ENCODE measurements at regions not wholly inside any gene's neighbourhood (a gene's known extent, or its start where the extent isn't known, plus 50 kb on each side); places are given as distances from the start of the nearest gene placed in this dataset.
A peak's percentile ranks its signal among the peaks of the same experiment; 100 is the strongest.
"Not testable (repeated sequence)": the region's sequence is repeated elsewhere in the genome, so short reads cannot be mapped to it uniquely, and the experiment has no call there.

DNA sequence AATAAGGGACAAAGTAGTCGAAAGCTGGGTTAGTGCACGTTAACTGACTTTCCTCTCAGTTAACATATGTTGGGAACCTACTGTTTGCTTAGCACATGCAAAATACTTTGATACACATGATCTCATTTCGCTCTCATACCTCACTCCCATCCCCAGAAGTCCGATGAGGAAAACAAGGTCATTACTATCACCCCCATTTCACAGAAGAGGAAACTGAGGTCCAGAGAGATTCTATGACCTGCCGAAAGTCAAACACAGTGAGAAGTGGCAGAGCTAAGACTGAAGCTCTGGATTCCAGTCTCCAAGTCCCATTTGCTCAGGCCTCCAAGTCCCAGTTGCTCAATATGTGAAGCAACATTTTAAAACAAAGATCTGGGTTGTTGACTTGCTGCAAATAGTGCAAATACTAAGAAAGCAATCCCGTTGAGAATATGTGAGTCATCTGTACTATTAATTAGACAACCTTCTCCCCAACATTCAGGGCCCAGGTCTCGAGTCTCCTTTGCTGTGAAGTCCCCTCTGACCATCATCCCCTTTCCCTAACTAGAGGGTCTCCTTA is 170.6 kb upstream of the PWP1 start:
- no peaks in the 10 kb centered on the region for H3K9me3 ChIP-seq (ENCODE audit: control insufficient read depth in 1 of 2, low read length in 2 of 2)
- CTCF ChIA-PET (ENCODE audit: partially characterized antibody) = no interaction called here
- no peak overlapping the region for H3K4me3 ChIP-seq (ENCODE audit: low read length in 2 of 2)
- H3K4me3 Mint-ChIP-seq = no peak overlapping the region
- POLR2A ChIA-PET (ENCODE audit: partially characterized antibody) = no interaction called here
- H3K4me1 ChIP-seq (ENCODE audit: insufficient read depth, low read length) = no peaks in the 10 kb centered on the region
- peaks cover 7 to 27% (median 19%) of the 10 kb centered on the region in 4 donors for H3K4me1 Mint-ChIP-seq
- peaks cover 0 to 3% (median 1%) of the 10 kb centered on the region in 8 donors for H3K9me3 Mint-ChIP-seq
- H3K27ac ChIP-seq (ENCODE audit: low read depth, low read length) = no peak overlapping the region
- H3K27me3 ChIP-seq (ENCODE audit: insufficient read depth, low read length) = no peaks in the 10 kb centered on the region
- intact Hi-C loops (cut with micrococcal nuclease) = no loop called here
- peak overlapping the region in 2 of 7 donors; percentile 5 to 52 for H3K27ac Mint-ChIP-seq
- DNase-seq = no peak
- peaks cover 8 to 14% of the 10 kb centered on the region in 2 donors for H3K36me3 Mint-ChIP-seq
- no peaks in the 10 kb centered on the region for H3K36me3 ChIP-seq (ENCODE audit: insufficient read depth, low read length)
- no peaks in the 10 kb centered on the region for H3K27me3 Mint-ChIP-seq

DNA sequence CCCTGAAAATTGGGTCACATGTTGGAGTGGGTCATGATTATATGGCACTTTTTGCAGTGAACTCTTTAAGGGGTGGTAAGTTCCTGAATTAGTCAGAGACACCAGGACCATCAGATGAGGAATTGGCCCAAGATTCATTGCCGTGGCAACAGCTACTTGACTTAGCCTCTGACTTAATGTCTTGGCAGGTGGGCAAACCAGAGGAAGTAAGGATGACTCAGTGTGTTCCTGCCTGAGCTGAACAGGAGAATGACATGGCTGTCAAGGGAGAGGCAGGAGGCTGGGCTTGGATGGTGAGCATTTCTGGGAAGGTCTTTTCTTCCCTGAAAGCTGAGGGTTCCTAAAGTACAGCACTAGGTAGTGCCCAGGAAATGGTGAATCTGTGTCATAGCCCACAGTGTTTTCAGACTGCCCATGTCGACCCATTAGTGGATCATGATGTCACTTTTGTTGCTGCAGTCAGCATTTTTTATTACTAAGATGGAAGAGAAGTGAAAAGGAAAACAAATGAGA is 170.1 kb upstream of the PWP1 start:
- Mint-ChIP-seq H3K9me3 (peaks cover 0 to 5% (median 2%) of the 10 kb centered on the region in 8 donors), H3K36me3 (peaks cover 11 to 18% of the 10 kb centered on the region in 2 donors), H3K4me1 (peaks cover 7 to 27% (median 19%) of the 10 kb centered on the region in 4 donors), H3K27ac (peak overlapping the region in 2 of 7 donors; percentile 34 to 59), H3K27me3 (no peaks in the 10 kb centered on the region), H3K4me3 (no peak overlapping the region)
- DNase-seq = peak in 1 of 5 donors; percentile 41
- Histone ChIP-seq H3K27ac (ENCODE audit: low read depth, low read length) (no peak overlapping the region), H3K27me3 (ENCODE audit: insufficient read depth, low read length) (no peaks in the 10 kb centered on the region), H3K36me3 (ENCODE audit: insufficient read depth, low read length) (no peaks in the 10 kb centered on the region), H3K4me3 (ENCODE audit: low read length in 2 of 2) (no peak overlapping the region), H3K4me1 (ENCODE audit: insufficient read depth, low read length) (no peaks in the 10 kb centered on the region), H3K9me3 (ENCODE audit: control insufficient read depth in 1 of 2, low read length in 2 of 2) (no peaks in the 10 kb centered on the region)
- ChIA-PET CTCF (ENCODE audit: partially characterized antibody) (no interaction called here), POLR2A (ENCODE audit: partially characterized antibody) (no interaction called here)
- intact Hi-C loops (cut with micrococcal nuclease) = no loop called here

DNA sequence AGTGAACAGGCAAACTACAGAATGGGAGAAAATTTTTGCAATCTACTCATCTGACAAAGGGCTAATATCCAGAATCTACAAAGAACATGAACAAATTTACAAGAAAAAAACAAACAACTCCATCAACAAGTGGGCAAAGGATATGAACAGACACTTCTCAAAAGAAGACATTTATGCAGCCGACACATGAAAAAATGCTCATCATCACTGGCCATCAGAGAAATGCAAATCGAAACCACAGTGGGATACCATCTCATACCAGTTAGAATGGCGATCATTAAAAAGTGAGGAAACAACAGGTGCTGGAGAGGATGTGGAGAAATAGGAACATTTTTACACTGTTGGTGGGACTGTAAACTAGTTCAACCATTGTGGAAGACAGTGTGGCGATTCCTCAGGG is 167.8 kb upstream of the PWP1 start:
- H3K4me3 ChIP-seq (ENCODE audit: low read length in 2 of 2); H3K27me3 ChIP-seq (ENCODE audit: insufficient read depth, low read length); intact Hi-C loops (cut with micrococcal nuclease); H3K9me3 ChIP-seq (ENCODE audit: control insufficient read depth in 1 of 2, low read length in 2 of 2); POLR2A ChIA-PET (ENCODE audit: partially characterized antibody); H3K27me3 Mint-ChIP-seq; CTCF ChIA-PET (ENCODE audit: partially characterized antibody); H3K36me3 ChIP-seq (ENCODE audit: insufficient read depth, low read length); H3K4me3 Mint-ChIP-seq; H3K27ac ChIP-seq (ENCODE audit: low read depth, low read length); DNase-seq; H3K4me1 ChIP-seq (ENCODE audit: insufficient read depth, low read length); H3K27ac Mint-ChIP-seq: not testable (repeated sequence)
- peaks cover 27 to 35% of the 10 kb centered on the region in 2 donors for H3K36me3 Mint-ChIP-seq
- peaks cover 7 to 29% (median 19%) of the 10 kb centered on the region in 4 donors for H3K4me1 Mint-ChIP-seq
- peaks cover 0 to 20% (median 10%) of the 10 kb centered on the region in 8 donors for H3K9me3 Mint-ChIP-seq

DNA sequence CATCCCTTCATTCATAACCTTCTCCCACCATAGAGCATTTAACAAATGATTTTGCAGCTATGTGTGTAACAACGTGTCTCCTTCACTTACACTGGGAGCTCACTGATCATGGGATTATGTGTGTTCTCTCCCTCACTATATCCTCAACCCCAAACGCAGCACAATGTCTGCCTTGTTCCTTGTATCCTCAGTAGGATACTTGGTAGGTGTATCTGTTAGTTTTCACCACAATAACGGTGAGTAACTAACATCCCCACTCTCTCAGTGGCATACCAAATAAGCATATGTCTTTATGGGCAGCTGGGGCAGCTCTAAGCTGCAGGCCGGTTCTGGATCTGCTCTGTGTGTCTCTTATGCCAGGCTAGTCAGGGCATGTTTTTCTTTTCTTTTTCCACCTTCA is 166.7 kb upstream of the PWP1 start:
- Mint-ChIP-seq H3K4me1 (peaks cover 7 to 20% (median 12%) of the 10 kb centered on the region in 4 donors), H3K36me3 (peaks cover 32 to 39% of the 10 kb centered on the region in 2 donors), H3K27ac (no peak overlapping the region), H3K4me3 (no peak overlapping the region), H3K9me3 (peaks cover 0 to 20% (median 10%) of the 10 kb centered on the region in 8 donors), H3K27me3 (no peaks in the 10 kb centered on the region)
- no peaks in the 10 kb centered on the region for H3K36me3 ChIP-seq (ENCODE audit: insufficient read depth, low read length)
- no peaks in the 10 kb centered on the region for H3K27me3 ChIP-seq (ENCODE audit: insufficient read depth, low read length)
- ChIA-PET CTCF (ENCODE audit: partially characterized antibody) (interaction anchor here (1.5 kb wide), 1 partner anchor 387 kb away, joined by 5 read pairs; no protein-coding TSS in a partner anchor), POLR2A (ENCODE audit: partially characterized antibody) (no interaction called here)
- no peak overlapping the region for H3K27ac ChIP-seq (ENCODE audit: low read depth, low read length)
- no peak overlapping the region for H3K4me3 ChIP-seq (ENCODE audit: low read length in 2 of 2)
- no peak for DNase-seq
- H3K9me3 ChIP-seq (ENCODE audit: control insufficient read depth in 1 of 2, low read length in 2 of 2) = no peaks in the 10 kb centered on the region
- no peaks in the 10 kb centered on the region for H3K4me1 ChIP-seq (ENCODE audit: insufficient read depth, low read length)
- intact Hi-C loops (cut with micrococcal nuclease) = no loop called here

DNA sequence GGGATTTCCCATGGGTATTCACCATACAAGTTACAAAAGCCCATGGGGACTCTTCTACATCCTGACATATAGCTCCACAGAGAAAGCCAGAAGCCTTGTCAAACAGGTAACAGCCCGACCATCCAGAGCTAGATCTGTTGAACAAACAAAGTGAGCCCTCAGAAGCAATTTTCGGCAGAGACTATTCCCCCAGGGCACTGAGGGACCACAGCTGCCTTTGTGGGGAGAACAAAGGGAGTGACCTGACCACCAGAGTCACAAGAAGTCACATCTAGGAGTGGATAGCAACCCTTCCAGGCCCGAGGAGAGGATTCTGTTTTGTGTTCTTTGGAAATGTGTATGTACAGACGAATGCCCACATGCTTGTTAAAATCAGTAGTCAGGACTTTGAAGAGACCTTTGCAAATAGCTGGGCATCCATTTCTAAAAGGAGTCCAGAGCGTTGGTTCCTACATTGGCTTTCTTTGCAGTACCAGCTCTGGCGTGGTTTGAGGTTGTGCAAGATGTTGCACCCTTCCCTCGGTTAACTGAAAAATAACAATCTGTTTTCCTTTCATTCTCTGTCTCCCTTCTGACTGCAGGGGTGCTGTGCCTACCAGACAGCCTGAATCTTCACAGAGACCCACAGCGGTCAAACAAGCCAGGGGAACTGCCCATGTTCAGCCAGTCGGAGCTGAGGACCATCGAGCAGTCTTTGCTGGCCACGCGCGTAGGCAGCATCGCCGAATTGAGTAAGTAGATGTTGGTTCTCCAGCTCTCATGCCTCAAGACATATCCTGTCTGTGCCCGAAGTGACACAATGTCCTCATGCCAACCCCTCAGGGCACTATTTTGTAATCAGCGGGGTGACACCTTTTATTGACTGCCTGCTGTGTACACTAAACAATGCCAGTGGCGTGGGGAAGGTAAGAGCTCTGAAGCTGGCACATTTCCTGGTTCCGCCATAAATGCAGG is 165.4 kb upstream of the PWP1 start:
- Histone ChIP-seq H3K36me3 (ENCODE audit: insufficient read depth, low read length) (no peaks in the 10 kb centered on the region), H3K9me3 (ENCODE audit: control insufficient read depth in 1 of 2, low read length in 2 of 2) (no peaks in the 10 kb centered on the region), H3K27me3 (ENCODE audit: insufficient read depth, low read length) (no peaks in the 10 kb centered on the region), H3K4me3 (ENCODE audit: low read length in 2 of 2) (no peak overlapping the region), H3K4me1 (ENCODE audit: insufficient read depth, low read length) (no peaks in the 10 kb centered on the region), H3K27ac (ENCODE audit: low read depth, low read length) (no peak overlapping the region)
- peaks cover 5 to 9% (median 5%) of the 10 kb centered on the region in 4 donors for H3K4me1 Mint-ChIP-seq
- H3K27ac Mint-ChIP-seq = no peak overlapping the region
- H3K4me3 Mint-ChIP-seq = no peak overlapping the region
- peaks cover 0 to 20% (median 10%) of the 10 kb centered on the region in 8 donors for H3K9me3 Mint-ChIP-seq
- DNase-seq = no peak
- ChIA-PET CTCF (ENCODE audit: partially characterized antibody) (interaction anchor here (1.5 kb wide), 1 partner anchor 388 kb away, joined by 5 read pairs; no protein-coding TSS in a partner anchor), POLR2A (ENCODE audit: partially characterized antibody) (no interaction called here)
- peaks cover 35 to 48% of the 10 kb centered on the region in 2 donors for H3K36me3 Mint-ChIP-seq
- intact Hi-C loops (cut with micrococcal nuclease) = no loop called here
- H3K27me3 Mint-ChIP-seq = no peaks in the 10 kb centered on the region

DNA sequence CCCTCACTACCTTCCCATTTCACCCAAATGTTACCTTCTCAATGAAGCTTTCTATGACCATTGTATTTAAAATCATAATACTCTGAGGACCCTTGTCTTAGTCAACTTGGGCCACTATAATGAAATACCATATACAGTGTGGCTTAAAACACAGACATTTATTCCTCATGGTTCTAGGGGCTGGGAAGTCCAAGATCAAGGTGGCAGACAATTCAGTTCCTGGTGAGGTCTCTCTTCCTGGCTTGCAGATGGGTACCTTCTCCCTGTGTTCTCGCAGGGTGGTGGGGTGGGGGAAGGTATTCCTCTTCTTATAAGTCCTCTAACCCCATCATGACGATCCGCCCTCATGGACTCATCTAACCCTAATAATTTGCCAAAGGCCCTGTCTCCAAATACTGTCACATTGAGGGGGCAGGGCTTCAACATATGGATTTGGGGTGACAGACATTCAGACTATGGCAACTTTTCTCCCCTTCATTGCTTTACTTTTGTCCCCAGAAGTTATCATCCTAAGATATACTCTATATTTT is 163.7 kb upstream of the PWP1 start:
- ChIA-PET CTCF (ENCODE audit: partially characterized antibody) (no interaction called here), POLR2A (ENCODE audit: partially characterized antibody) (no interaction called here)
- Mint-ChIP-seq H3K27ac (no peak overlapping the region), H3K27me3 (no peaks in the 10 kb centered on the region), H3K4me1 (peaks cover 0 to 4% (median 0%) of the 10 kb centered on the region in 4 donors), H3K4me3 (peak overlapping the region in 1 of 8 donors; percentile 15), H3K9me3 (peaks cover 0 to 20% (median 10%) of the 10 kb centered on the region in 8 donors), H3K36me3 (peaks cover 35 to 49% of the 10 kb centered on the region in 2 donors)
- Histone ChIP-seq H3K27ac (ENCODE audit: low read depth, low read length) (no peak overlapping the region), H3K27me3 (ENCODE audit: insufficient read depth, low read length) (no peaks in the 10 kb centered on the region), H3K36me3 (ENCODE audit: insufficient read depth, low read length) (no peaks in the 10 kb centered on the region), H3K9me3 (ENCODE audit: control insufficient read depth in 1 of 2, low read length in 2 of 2) (no peaks in the 10 kb centered on the region), H3K4me1 (ENCODE audit: insufficient read depth, low read length) (no peaks in the 10 kb centered on the region), H3K4me3 (ENCODE audit: low read length in 2 of 2) (no peak overlapping the region)
- no peak for DNase-seq
- intact Hi-C loops (cut with micrococcal nuclease) = no loop called here
